Epidermal melanocyte (primary cell): ENCODE measurements at regions not wholly inside any gene's neighbourhood (a gene's known extent, or its start where the extent isn't known, plus 50 kb on each side); places are given as distances from the start of the nearest gene placed in this dataset.

Experiments
- DNase-seq: peaks from one replicate; pipeline ENCODE4 v3.0.0; 2011; ENCODE audit warnings: low spot score; ENCODE audit not compliant: insufficient read length

DNA sequence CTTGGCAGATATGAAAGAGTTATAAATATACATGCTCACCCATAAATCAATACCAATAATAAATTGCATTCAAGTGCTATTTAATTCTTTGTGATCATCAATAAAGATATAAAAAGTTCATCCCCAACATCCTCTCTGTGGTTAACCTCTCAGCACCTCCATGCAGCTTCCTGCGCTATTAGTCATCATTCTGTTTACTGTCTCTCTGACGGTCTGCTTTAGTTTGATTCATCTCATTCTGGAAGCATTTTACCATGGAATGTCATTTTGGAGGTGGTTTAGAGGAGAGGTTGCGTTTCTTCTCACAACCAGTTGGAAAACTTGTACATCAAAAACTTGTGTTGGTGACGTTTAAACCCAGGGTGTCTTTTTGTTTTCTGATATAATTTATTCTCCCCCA, 486.6 kb downstream of the BRINP1 start:
- no peak for DNase-seq

DNA sequence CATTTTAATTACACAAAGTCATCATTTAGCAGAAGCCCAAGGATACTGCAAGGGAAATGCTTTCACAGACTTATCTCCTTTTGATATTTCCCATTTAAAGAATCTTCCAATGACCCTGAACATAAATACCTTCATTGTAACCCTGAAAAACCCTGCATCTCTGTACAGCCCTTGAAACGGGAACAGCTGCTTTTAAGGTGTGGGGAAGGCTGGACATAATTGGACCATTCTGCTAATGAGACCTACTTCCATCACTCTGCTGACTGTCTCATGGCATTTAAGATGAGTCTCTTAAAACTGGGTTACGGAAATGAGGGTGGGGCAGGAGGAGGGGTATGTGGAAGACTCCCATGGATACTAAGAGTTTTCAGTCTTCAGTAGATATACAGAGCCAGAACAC, 485.8 kb downstream of the BRINP1 start:
- no peak for DNase-seq

DNA sequence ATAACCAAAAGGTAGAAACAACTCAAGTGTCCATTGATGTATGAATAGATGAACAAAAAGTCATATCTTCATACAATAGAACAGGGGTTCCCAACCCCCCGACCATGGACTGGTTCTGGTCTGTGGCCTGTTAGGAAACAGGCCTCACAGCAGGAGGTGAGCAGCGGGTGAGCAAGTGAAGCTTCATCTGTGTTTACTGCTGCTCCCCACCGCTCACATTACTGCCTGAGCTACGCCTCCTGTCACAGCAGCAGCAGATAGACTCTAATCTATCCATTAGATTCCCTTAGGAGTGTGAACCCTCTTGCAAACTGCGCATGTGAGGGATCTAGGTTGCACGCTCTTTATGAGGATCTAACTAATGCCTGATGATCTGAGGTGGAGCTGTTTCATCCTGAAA, 478.0 kb downstream of the BRINP1 start:
- DNase-seq, result no peak

DNA sequence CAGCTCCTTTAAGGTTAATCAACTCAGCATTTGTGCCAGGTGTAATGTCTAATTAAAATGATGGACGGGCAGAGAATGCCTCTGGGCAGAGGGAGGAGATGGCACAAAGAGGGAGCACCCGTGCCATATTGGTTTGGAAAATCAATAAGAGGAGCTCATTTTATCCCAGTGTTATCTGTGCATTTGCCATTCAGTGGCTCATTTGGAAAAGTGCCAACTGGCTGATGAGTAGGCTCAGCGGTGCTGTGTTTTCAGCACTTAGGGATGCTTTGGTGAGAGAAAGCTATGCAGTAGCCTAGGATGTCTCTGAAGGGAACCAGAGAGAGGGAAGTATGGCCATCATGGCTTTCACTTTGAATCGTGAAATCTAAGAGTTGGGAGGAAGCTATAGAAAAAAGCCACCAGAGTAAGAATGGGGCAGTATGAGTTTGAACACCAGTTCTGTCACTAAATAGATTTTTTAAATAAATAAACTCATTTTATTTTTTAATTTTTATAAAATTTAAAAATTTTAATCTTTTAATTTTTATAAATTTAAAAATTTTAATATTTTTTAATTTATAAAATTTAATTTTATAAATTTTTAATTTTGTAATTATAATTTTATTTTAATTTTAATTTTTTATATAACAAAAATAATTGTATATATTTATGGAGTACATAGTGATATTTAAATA, 472.8 kb downstream of the BRINP1 start:
- no peak for DNase-seq

DNA sequence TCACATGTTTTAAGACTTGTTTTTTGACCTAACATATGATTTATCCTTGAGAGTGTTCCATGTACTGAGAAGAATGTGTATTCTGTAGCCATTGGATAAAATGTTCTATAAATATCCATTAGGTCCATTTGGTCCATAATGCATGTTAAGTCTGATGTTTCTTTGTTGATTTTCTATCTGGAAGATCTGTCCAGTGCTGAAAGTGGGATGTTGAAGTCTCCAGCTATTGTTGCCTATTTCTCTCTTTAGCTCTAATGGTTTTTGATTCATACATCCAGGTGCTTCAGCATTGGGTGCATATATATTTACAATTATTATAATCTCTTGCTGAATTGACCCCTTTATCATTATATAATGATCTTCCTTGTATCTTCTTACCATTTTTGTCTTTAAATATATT, 451.1 kb downstream of the BRINP1 start:
- DNase-seq, result no peak

DNA sequence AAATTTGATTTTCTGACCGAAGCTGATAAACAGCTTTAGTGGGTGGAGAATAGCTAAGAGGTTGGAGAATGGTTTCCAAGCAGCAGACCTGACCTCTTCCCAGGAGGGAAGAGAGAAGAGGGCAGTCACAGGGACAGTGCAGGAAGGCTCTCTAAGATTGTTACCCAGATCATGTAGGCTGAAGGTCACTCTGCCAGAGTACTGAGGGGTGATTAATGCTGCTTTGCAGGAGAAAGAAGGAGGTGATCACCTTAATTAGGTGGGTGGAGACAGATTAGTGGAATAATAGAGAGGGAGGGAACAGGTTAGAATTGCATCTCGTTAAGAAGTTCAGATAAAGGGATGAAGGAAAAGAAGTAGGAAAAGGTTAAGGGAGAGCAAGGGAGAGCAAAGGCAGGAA, 440.5 kb downstream of the BRINP1 start:
- no peak for DNase-seq

DNA sequence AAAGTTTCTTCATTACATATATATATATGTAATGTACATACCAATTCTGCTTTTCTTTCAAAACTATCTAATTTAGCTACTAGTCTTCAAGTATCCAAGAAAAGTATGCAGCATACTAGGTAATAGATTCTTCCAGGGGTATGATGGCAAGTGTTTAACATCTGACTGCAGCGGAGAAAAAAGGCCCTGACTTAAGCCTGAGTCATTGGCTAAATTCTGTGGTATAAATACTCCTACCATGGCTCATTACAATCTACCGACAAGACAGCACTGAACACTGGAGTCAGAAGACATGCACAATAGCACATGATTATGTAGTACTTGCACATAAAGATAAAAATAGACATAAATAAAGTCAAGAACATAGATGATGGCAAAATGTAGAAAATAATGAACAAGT, 439.9 kb downstream of the BRINP1 start:
- no peak for DNase-seq

DNA sequence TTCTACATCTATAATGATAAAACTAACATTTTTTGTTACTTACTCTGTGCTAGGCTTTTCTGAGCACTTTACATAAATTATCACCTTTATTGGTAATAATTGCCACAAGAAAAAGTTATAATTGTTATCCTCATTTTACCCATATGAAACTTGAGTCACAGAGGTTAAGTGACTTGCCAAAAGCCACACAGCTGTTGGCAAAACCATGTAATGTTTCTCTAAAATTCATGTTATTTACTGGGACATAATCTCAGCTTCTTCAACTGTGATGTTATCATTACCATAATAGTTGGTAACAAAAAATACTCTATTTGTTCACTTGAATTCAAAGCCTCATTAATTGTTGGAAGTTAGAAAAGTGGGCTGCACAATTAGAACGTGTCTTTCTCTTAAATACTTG, 437.3 kb downstream of the BRINP1 start:
- no peak for DNase-seq

DNA sequence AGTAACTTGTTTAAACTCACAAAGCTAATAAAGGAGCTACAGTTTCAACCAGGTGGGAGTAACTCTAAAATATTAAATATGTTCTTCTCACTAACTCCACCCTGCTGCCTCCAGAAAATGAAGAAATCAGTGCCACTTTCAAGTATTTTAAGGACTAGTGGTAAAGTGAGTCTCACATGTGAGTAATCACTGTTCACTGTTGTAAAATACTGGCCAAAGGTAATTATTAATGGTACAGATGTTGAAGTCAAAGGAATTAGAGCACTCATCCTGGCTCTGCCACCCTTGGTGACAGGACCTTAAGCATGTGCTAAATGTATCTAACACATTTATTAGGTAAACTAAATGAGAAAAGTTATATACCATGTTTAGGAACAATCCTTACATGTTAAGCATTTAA, 430.7 kb downstream of the BRINP1 start:
- no peak for DNase-seq

DNA sequence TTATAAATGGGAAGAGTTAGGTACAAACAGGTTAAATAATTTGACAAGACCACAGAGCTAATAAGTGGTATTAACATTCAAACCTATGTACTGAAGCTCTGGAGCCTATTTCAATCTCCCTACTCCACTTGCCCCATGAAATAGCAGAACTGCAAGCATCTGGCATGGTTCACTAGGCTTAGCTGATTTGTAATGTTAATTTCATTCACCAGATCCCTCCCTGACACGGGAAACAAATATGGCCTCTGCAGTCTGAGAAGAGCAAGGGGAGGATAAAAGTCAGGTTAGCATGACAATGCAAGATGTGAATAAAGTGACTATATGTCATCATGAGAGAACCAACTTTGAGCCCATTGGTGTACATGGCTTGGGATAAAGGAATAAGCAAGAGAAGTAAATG, 428.8 kb downstream of the BRINP1 start:
- no peak for DNase-seq

DNA sequence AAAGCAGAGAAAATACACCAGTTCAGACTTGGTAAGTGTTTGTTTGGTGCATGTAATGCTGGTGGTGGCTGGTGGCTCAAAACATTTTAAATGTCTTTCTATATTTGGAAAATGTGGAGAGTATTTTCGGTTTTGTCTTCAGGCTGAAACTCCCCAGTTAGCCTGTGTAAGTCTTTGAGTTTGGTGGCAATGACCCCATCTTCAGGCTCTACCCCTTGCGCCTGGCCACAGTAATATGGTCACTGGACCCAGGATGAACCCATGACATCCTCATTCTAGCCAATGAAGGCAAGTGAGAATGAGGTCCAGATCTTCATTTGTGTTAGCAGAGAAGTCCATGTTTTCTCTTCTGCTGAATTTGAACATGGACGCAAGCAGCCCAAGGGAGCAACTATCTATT, 422.6 kb downstream of the BRINP1 start:
- no peak for DNase-seq

DNA sequence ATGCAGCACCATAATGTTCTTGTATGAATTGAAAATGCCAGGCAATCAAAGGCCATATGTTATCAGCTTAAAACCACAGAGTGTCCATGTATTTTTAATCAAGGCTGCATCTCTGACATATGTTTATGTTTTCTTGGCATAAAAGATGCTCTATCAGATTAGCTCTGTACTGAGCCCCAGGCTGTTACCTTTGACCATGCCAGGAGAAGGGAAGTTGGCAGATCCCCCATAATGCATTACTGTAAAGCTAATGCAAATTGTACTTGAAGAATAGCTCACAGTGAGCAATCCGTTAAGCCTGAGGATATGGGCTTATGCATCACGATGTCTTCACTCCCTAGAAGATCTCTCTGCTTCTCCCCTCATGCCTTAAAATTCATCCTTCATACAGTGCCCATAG, 414.4 kb downstream of the BRINP1 start:
- no peak for DNase-seq

DNA sequence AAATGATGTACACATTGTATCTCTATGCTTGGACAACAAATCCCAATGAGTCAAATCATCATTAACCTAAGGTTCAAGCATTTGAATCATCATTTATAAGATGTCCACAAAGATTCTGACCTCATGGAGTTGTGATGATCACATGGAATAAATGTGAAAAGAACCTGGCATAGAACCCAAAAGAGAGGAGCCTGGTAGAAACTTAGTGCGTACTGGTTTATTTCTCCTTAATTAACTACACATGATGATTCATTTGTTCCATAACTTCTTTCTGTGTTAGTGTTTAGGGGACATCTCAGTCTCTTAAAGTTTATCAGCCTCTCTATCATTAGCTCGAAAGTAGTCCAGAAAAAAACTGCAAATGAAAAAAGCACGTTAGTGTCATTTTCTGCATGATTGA, 411.6 kb downstream of the BRINP1 start:
- DNase-seq, result no peak

DNA sequence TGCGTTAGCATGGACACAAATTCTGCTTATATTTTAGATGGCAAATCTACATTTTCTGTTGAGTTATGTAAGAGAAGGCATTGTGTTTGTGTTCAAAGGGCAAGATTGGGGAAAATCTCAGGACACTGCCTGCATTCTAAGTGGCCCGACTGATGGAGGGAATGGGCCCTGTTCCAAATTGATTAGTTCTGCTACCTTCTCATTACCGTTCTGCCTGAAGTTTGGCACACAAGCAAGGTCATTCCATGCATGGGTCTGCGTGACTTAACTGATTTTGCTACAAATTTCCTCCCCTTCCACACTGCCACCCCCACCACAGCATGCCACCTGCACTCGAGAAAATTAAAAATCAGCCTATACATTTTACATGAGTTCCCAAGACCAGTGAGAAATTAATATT, 409.9 kb downstream of the BRINP1 start:
- DNase-seq, result no peak

DNA sequence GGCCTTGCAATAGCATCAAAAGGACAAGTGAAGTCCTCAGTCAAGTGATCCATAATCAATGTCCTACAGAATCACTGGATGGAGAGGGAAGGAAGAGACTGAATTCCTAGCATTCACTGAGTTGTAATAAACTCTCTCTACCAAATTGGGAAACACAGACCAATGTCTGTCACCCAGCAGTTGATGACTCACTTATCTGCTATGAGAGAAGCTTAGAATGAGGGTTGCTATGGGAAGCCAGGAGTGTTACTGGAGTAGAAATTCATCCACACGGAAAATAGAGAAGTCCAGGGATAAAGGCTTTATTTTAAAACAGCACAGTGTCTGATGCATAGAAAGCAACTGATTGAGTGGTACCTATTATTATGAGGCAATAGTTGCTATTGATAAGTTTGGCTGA, 407.4 kb downstream of the BRINP1 start:
- DNase-seq, result peak; percentile 51

DNA sequence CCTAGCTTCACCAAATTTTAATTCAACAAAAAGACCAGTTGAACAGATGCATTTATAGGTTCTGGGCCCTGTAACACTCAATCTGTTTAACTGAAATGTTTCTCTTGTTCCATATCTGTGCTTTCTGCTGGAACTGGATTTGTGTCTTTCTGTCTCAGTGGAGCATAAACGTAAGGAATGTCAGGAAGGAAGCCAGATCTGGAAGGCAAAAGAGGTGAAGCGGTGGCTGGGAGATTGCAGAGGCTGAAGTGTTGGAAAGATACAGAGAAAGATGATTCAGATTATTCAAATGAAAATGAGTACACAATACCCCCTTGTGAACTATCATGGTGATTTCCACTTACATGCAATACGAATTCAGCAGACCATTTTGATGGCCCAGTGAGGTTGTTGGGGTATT, 406.8 kb downstream of the BRINP1 start:
- no peak for DNase-seq

DNA sequence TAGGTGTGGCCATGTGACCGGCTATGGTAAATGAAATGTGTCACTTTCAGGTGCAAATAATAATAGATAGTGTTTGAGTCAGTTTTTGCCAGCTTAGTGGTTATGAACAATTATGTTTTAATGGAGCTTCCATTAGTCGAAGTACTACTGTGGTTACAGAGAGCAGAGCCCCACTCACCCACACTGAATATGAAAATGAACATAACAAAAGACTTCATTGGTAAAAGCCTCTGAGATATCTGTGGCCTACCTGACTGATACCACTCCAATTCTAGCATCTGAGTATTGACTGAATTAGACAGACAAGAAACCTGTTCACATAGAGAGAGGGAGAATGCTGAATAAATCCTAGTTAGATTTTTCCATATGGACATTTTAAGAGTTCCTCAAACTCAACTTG, 405.6 kb downstream of the BRINP1 start:
- no peak for DNase-seq

DNA sequence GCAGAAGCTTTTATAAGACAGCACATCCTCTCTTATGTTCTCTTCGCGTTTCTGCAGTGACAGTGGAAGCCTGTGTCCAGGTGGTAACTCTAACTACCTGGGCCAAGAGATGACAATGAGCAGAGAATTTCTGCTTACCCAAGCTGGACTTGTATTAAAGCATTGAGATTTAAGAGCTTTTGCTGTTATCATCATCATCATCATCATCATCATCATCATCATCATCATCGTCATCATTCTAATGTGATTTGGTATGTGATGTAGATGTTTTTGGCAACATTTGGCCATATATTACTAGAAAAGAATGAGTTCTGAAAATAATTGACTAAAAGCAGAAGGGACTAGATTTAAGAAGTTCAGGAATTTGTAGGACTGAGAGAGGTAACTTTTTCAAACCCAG, 401.3 kb downstream of the BRINP1 start:
- no peak for DNase-seq

DNA sequence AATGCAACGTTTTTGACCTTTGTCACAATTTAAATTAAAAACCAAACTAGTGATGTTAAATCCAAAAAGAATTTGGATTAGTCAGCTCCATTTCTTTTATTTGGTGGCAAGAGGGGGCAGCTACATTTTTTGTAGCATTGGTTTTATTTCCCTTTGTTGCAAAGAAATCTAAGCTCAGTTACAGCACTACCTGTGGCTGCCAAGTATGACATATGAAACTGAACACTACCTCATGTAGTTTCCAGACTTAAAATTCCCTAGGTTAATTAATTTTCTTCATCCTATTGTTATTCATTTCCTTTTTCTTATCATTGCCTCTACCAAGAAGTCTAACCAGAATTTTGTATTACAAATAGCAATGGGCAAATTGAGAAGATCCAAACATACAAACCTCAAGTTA, 393.5 kb downstream of the BRINP1 start:
- DNase-seq, result no peak

DNA sequence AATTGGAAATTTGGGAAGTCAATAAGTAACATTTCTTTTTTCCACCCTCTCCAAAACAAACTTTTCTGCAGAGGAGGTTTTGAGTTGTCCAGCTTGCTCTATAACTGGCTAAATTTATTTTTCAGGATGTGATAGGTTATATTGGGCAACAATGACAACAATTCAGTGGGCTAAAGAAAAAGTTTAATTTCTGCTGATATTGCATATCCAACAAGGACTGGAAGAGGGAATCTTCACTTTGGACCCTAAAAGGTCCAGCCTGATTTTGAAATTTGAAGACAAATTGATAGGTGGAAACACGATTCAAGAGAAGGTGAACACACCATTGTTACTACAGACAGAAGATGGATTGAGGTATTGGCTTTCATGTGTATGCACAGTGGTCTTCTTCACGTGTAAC, 393.1 kb downstream of the BRINP1 start:
- DNase-seq, result no peak

DNA sequence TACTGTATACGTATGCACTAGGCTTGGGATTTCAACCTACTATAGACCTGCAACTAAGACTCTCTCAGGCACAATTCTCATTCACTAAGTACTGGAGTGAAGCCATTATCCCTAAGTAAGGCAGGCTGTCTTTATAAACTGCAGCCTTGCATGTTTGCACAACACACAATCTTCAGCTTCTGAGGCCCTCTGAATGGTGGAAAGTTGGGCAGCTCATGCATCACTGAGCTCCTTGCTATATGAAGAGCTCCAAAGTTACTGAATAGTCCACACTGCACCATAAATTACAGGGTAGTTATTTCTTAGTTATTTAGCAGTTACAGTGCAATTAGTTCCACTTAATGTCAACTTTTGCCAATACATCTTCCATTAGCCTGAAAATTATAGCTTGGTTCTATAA, 384.6 kb downstream of the BRINP1 start:
- DNase-seq, result no peak

DNA sequence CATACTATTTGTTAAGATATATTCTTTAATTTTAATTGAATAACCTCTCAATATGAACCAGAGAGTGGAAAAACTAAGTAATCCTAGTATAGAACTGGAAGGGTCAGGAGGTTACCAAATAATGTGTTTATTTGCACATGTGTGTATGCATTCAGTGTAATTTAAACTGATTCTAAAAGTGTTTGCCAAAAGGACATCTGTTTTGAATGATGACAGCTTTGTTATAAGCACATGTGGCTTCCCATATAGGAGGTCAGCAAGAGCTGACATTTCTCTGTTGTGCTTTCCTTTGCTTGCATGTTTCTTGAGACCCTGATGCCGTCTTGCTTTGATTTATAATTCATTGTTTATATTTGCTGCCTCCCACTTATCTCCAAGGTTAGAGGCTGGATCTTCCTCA, 383.4 kb downstream of the BRINP1 start:
- DNase-seq, result no peak

DNA sequence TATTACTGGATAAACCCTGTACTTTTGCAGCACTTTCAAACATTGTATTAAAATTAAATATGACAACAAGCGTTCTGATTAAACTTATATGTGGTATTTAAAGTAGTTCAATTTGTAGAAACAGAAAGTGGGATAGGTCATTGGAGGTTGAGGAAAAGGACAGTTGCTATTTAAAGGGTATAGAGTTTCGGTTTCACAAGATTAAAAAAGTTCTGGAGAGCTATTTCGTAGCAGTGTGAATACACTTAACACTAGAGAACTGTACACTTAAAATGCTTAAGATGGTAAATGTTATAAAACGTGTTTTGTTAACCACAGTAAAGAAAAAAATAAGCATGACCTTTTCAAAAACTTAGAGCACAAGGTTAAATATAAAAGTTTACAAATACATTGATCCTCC, 382.1 kb downstream of the BRINP1 start:
- no peak for DNase-seq

DNA sequence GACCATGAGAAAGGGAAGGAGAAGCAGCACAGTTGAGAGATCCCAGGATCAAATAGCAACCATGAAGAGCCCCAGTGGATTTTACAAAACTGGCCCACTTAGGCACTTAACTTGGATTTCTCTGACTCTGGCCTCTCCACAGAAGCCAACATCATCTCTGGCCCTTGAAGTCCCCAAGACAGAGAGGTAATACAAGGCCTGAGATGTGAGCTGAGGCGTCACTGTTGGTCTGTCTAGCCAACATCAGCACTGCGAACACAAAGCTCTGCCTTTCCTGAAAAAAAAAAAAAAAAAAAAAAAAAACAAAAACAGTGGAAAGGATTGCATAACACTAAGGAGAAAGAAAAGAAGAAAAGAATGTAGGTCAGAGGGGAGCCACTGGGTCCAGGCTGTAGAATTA, 378.3 kb downstream of the BRINP1 start:
- no peak for DNase-seq
